HCT116 (cell line): ENCODE measurements at regions not wholly inside any gene's neighbourhood (a gene's known extent, or its start where the extent isn't known, plus 50 kb on each side); places are given as distances from the start of the nearest gene placed in this dataset.

Experiments used
- CEBPB ChIP-seq: IDR thresholded peaks from 2 replicates; pipeline ENCODE4 v1.6.1; 2012; ENCODE audit warnings: low read depth
- EZH2 ChIP-seq: fragments of 200-600 bp; sonication (generic); IDR thresholded peaks from 2 replicates; pipeline ENCODE4 v1.6.1; 2017; ENCODE audit warnings: antibody characterized with exemption, mixed run types
- EZH2phosphoT487 ChIP-seq: fragments of 200-600 bp; IDR thresholded peaks from 2 replicates; pipeline ENCODE4 v1.6.1; 2018; ENCODE audit warnings: antibody characterized with exemption, borderline replicate concordance
- FOSL1 ChIP-seq: IDR thresholded peaks from 2 replicates; pipeline ENCODE4 v1.6.1; 2012; ENCODE audit warnings: low read depth
- JUND ChIP-seq: IDR thresholded peaks from 2 replicates; pipeline ENCODE4 v1.6.1; 2012
- POLR2A ChIP-seq: IDR thresholded peaks from 2 replicates; pipeline ENCODE4 v1.7.0; 2011; ENCODE audit warnings: borderline replicate concordance; ENCODE audit not compliant: insufficient read depth, insufficient read length; ENCODE audit errors: extremely low read depth
- POLR2AphosphoS5 ChIP-seq: IDR thresholded peaks from 2 replicates; pipeline ENCODE4 v1.6.1; 2011; ENCODE audit warnings: mild to moderate bottlenecking, low read depth, low read length, moderate library complexity
- RAD21 ChIP-seq: IDR thresholded peaks from 2 replicates; pipeline ENCODE4 v1.6.1; 2012; ENCODE audit warnings: low read depth, mild to moderate bottlenecking
- SP1 ChIP-seq: IDR thresholded peaks from 2 replicates; pipeline ENCODE4 v1.6.1; 2012; ENCODE audit warnings: low read depth
- ZFX ChIP-seq: fragments of 450-650 bp; IDR thresholded peaks from 2 replicates; pipeline ENCODE4 v1.6.1; 2017
- TF ChIP-seq, protein P1 (sequence below), 3 experiments: fragments of 200-600 bp in 1 of 3; sonication (generic) in 1 of 3; IDR thresholded peaks in 2 of 3; conservative IDR thresholded peaks in 1 of 3; 2 replicates each; pipeline ENCODE4 v1.5.1; 2012 to 2017; ENCODE audit warnings: low read depth in 2 of 3, low read length in 2 of 3, antibody characterized with exemption in 1 of 3, borderline replicate concordance in 1 of 3, control low read depth in 1 of 3, mild to moderate bottlenecking in 1 of 3, mixed read lengths in 1 of 3, mixed run types in 1 of 3, moderate library complexity in 1 of 3; ENCODE audit not compliant: insufficient read depth in 1 of 3
- TF ChIP-seq, protein P2 (sequence below): IDR thresholded peaks from 2 replicates; pipeline ENCODE4 v1.6.1; 2012; ENCODE audit warnings: low read depth
- TF ChIP-seq, protein P3 (sequence below): IDR thresholded peaks from 2 replicates; pipeline ENCODE4 v1.6.1; 2012
- TF ChIP-seq, protein P4 (sequence below): IDR thresholded peaks from 2 replicates; pipeline ENCODE4 v1.6.1; 2012

DNA sequence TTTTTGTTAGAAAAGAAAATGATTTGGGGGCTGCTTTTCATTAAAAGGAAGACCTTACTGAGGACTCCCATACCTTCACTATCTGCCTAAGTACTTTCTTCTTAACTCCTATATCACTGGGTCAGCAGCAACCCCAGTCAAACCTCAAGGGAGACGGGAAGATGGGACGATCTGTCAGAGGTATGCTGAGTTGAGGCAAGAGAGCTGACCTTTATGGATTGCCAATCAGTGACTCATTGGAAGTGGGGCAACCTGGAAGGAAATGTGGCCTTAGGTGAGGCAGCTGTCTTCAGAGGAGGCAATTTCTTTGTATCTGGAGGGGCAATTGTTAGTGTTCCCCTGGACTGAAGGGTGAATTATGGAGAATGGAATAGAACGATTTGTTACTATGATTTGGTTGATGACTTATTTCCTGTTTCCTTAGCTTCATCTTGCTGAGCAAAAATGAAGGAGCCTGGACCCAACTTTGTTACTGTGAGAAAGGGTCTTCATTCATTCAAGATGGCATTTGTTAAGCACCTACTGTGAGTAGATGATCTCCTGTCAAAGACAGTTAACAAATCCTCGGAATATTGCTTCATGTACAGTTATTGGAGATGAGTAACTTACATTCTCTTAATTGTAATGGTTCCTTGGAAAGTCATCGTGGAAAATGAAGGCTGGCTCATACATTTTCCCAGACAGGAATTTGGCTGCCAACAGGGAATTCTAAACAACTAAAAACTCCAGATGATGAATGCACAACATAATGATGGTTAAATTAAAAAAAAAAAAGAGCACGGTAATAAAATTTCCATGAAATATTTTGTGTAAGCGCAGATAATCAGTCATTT, 134.7 kb upstream of the KCNJ15 start:
- TF ChIP-seq, protein P1, sequence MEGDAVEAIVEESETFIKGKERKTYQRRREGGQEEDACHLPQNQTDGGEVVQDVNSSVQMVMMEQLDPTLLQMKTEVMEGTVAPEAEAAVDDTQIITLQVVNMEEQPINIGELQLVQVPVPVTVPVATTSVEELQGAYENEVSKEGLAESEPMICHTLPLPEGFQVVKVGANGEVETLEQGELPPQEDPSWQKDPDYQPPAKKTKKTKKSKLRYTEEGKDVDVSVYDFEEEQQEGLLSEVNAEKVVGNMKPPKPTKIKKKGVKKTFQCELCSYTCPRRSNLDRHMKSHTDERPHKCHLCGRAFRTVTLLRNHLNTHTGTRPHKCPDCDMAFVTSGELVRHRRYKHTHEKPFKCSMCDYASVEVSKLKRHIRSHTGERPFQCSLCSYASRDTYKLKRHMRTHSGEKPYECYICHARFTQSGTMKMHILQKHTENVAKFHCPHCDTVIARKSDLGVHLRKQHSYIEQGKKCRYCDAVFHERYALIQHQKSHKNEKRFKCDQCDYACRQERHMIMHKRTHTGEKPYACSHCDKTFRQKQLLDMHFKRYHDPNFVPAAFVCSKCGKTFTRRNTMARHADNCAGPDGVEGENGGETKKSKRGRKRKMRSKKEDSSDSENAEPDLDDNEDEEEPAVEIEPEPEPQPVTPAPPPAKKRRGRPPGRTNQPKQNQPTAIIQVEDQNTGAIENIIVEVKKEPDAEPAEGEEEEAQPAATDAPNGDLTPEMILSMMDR (IDR thresholded peaks at IDR 0.05 in 2 of 3, conservative IDR thresholded peaks at IDR 0.05 in 1 of 3; ENCODE audit: borderline replicate concordance in 1 of 3, insufficient read depth in 1 of 3, low read depth in 2 of 3, low read length in 2 of 3) = no peak
- TF ChIP-seq, protein P2, sequence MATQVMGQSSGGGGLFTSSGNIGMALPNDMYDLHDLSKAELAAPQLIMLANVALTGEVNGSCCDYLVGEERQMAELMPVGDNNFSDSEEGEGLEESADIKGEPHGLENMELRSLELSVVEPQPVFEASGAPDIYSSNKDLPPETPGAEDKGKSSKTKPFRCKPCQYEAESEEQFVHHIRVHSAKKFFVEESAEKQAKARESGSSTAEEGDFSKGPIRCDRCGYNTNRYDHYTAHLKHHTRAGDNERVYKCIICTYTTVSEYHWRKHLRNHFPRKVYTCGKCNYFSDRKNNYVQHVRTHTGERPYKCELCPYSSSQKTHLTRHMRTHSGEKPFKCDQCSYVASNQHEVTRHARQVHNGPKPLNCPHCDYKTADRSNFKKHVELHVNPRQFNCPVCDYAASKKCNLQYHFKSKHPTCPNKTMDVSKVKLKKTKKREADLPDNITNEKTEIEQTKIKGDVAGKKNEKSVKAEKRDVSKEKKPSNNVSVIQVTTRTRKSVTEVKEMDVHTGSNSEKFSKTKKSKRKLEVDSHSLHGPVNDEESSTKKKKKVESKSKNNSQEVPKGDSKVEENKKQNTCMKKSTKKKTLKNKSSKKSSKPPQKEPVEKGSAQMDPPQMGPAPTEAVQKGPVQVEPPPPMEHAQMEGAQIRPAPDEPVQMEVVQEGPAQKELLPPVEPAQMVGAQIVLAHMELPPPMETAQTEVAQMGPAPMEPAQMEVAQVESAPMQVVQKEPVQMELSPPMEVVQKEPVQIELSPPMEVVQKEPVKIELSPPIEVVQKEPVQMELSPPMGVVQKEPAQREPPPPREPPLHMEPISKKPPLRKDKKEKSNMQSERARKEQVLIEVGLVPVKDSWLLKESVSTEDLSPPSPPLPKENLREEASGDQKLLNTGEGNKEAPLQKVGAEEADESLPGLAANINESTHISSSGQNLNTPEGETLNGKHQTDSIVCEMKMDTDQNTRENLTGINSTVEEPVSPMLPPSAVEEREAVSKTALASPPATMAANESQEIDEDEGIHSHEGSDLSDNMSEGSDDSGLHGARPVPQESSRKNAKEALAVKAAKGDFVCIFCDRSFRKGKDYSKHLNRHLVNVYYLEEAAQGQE = no peak
- TF ChIP-seq POLR2AphosphoS5 (no peak), SP1 (no peak), EZH2phosphoT487 (no peak), EZH2 (no peak), CEBPB (no peak), RAD21 (no peak), POLR2A (no peak), FOSL1 (no peak), JUND (no peak), ZFX (no peak)
- TF ChIP-seq, protein P3, sequence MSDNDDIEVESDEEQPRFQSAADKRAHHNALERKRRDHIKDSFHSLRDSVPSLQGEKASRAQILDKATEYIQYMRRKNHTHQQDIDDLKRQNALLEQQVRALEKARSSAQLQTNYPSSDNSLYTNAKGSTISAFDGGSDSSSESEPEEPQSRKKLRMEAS = no peak
- TF ChIP-seq, protein P4, sequence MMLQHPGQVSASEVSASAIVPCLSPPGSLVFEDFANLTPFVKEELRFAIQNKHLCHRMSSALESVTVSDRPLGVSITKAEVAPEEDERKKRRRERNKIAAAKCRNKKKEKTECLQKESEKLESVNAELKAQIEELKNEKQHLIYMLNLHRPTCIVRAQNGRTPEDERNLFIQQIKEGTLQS = no peak
